HUES6 (cell line): ENCODE measurements at regions not wholly inside any gene's neighbourhood (a gene's known extent, or its start where the extent isn't known, plus 50 kb on each side); places are given as distances from the start of the nearest gene placed in this dataset.
"Not testable (repeated sequence)": the region's sequence is repeated elsewhere in the genome, so short reads cannot be mapped to it uniquely, and the experiment has no call there.

Experiments
- H3K27ac ChIP-seq: 2 replicates; pipeline ENCODE4 v1.7.0; 2013; ENCODE audit warnings: low read depth, mild to moderate bottlenecking, low read length, inconsistent platforms
- H3K27me3 ChIP-seq: 2 replicates; pipeline ENCODE4 v1.6.1; 2013; ENCODE audit warnings: low read length; ENCODE audit not compliant: control insufficient read depth, insufficient read depth
- H3K36me3 ChIP-seq: 2 replicates; pipeline ENCODE4 v1.6.1; 2013; ENCODE audit warnings: low read length; ENCODE audit not compliant: control insufficient read depth, insufficient read depth
- H3K4me1 ChIP-seq: 2 replicates; pipeline ENCODE4 v1.6.1; 2013; ENCODE audit warnings: low read length; ENCODE audit not compliant: control insufficient read depth, insufficient read depth
- H3K4me3 ChIP-seq: 2 replicates; pipeline ENCODE4 v1.5.1; 2013; ENCODE audit warnings: low read depth, low read length
- H3K9ac ChIP-seq: one replicate; pipeline ENCODE4 v1.6.1; 2013; ENCODE audit warnings: mild to moderate bottlenecking, low read length
- H3K9me3 ChIP-seq: 2 replicates; pipeline ENCODE4 v1.6.1; 2013; ENCODE audit warnings: low read depth, low read length; ENCODE audit not compliant: control insufficient read depth, insufficient read depth

GRCh38 chr5:25662610-25663009 is 1017.8 kb upstream of the CDH10 start:
- H3K4me3 ChIP-seq, result no peak overlapping the region
- no peak overlapping the region for H3K9ac ChIP-seq
- H3K9me3 ChIP-seq, result peaks cover 16% of the 10 kb centered on the region
- no peaks in the 10 kb centered on the region for H3K36me3 ChIP-seq
- H3K27ac ChIP-seq, result no peak overlapping the region
- no peaks in the 10 kb centered on the region for H3K27me3 ChIP-seq
- no peaks in the 10 kb centered on the region for H3K4me1 ChIP-seq

GRCh38 chr5:25650316-25650715 is 1005.5 kb upstream of the CDH10 start:
- not testable (repeated sequence) for H3K9me3 ChIP-seq, H3K36me3 ChIP-seq, H3K9ac ChIP-seq, H3K4me1 ChIP-seq, H3K27me3 ChIP-seq, H3K27ac ChIP-seq, H3K4me3 ChIP-seq

- Histone ChIP-seq H3K27me3 (no peaks in the 10 kb centered on the region), H3K36me3 (no peaks in the 10 kb centered on the region), H3K9me3 (0 out of 2 replicates have a peak, but pooled peaks cover 3% of the 10 kb centered on the region), H3K4me3 (no peak overlapping the region), H3K4me1 (no peaks in the 10 kb centered on the region), H3K9ac (no peak overlapping the region), H3K27ac (no peak overlapping the region)
Measured at GRCh38 chr5:25649628-25650265, 1005.0 kb upstream of the CDH10 start.

- Histone ChIP-seq H3K4me1 (no peaks in the 10 kb centered on the region), H3K4me3 (no peak overlapping the region), H3K36me3 (no peaks in the 10 kb centered on the region), H3K9ac (no peak overlapping the region), H3K27me3 (no peaks in the 10 kb centered on the region), H3K27ac (no peak overlapping the region), H3K9me3 (0 out of 2 replicates have a peak, but pooled peaks cover 3% of the 10 kb centered on the region)
Measured at GRCh38 chr5:25646421-25647341, 1001.9 kb upstream of the CDH10 start.

GRCh38 chr5:25641124-25641523 is 996.3 kb upstream of the CDH10 start:
- Histone ChIP-seq H3K27ac (no peak overlapping the region), H3K27me3 (no peaks in the 10 kb centered on the region), H3K9me3 (no peaks in the 10 kb centered on the region), H3K9ac (no peak overlapping the region), H3K36me3 (no peaks in the 10 kb centered on the region), H3K4me1 (no peaks in the 10 kb centered on the region), H3K4me3 (no peak overlapping the region)

GRCh38 chr5:25619273-25619672 is 974.5 kb upstream of the CDH10 start:
- Histone ChIP-seq H3K4me3 (no peak overlapping the region), H3K27ac (no peak overlapping the region), H3K9ac (no peak overlapping the region), H3K4me1 (no peaks in the 10 kb centered on the region), H3K36me3 (no peaks in the 10 kb centered on the region), H3K9me3 (peaks cover 14% of the 10 kb centered on the region; the same call in 1 of the 2 replicates), H3K27me3 (no peaks in the 10 kb centered on the region)

GRCh38 chr5:25618821-25619220 is 974.0 kb upstream of the CDH10 start:
- no peaks in the 10 kb centered on the region for H3K27me3 ChIP-seq
- no peak overlapping the region for H3K9ac ChIP-seq
- peaks cover 15% of the 10 kb centered on the region; the same call in 1 of the 2 replicates for H3K9me3 ChIP-seq
- H3K36me3 ChIP-seq, result no peaks in the 10 kb centered on the region
- H3K4me1 ChIP-seq, result no peaks in the 10 kb centered on the region
- no peak overlapping the region for H3K4me3 ChIP-seq
- H3K27ac ChIP-seq, result no peak overlapping the region

GRCh38 chr5:25614466-25614865 is 969.7 kb upstream of the CDH10 start:
- Histone ChIP-seq H3K9me3 (peaks cover 15% of the 10 kb centered on the region; the same call in 1 of the 2 replicates), H3K4me3 (no peak overlapping the region), H3K4me1 (no peaks in the 10 kb centered on the region), H3K36me3 (no peaks in the 10 kb centered on the region), H3K9ac (no peak overlapping the region), H3K27me3 (no peaks in the 10 kb centered on the region), H3K27ac (no peak overlapping the region)

- no peak overlapping the region for H3K9ac ChIP-seq
- H3K27ac ChIP-seq, result no peak overlapping the region
- H3K9me3 ChIP-seq, result peaks cover 6% of the 10 kb centered on the region; the same call in 1 of the 2 replicates
- no peak overlapping the region for H3K4me3 ChIP-seq
- H3K36me3 ChIP-seq, result no peaks in the 10 kb centered on the region
- H3K4me1 ChIP-seq, result no peaks in the 10 kb centered on the region
- no peaks in the 10 kb centered on the region for H3K27me3 ChIP-seq
Measured at GRCh38 chr5:25604681-25605080, 959.9 kb upstream of the CDH10 start.

- no peaks in the 10 kb centered on the region for H3K36me3 ChIP-seq
- no peak overlapping the region for H3K9ac ChIP-seq
- H3K27ac ChIP-seq, result no peak overlapping the region
- no peaks in the 10 kb centered on the region; the same call in 1 of the 2 replicates for H3K4me1 ChIP-seq
- H3K9me3 ChIP-seq, result no peaks in the 10 kb centered on the region
- H3K4me3 ChIP-seq, result no peak overlapping the region
- H3K27me3 ChIP-seq, result no peaks in the 10 kb centered on the region
Measured at GRCh38 chr5:25579111-25579510, 934.3 kb upstream of the CDH10 start.

GRCh38 chr5:25573691-25574090 is 928.9 kb upstream of the CDH10 start:
- no peaks in the 10 kb centered on the region; the same call in 1 of the 2 replicates for H3K9me3 ChIP-seq
- no peak overlapping the region for H3K27ac ChIP-seq
- H3K4me3 ChIP-seq, result no peak overlapping the region
- H3K9ac ChIP-seq, result no peak overlapping the region
- no peaks in the 10 kb centered on the region for H3K27me3 ChIP-seq
- H3K36me3 ChIP-seq, result no peaks in the 10 kb centered on the region
- H3K4me1 ChIP-seq, result peaks cover 32% of the 10 kb centered on the region
